Endothelial cell of umbilical vein (primary cell): ENCODE measurements at regions not wholly inside any gene's neighbourhood (a gene's known extent, or its start where the extent isn't known, plus 50 kb on each side); places are given as distances from the start of the nearest gene placed in this dataset.
"Not testable (repeated sequence)": the region's sequence is repeated elsewhere in the genome, so short reads cannot be mapped to it uniquely, and the experiment has no call there.

Experiments used
- BruUV-seq: library from RNA; stranded (reverse); fragments of 400-500 nt; replicated peaks from 2 replicates; lab custom pipeline; 2021; lab: Mats Ljungman, UMichigan
- CTCF ChIA-PET: fragments of 300-600, 350-600 bp; sonication (Branson Sonifier 250); formaldehyde crosslinking; loops from one replicate; lab custom pipeline; 2021; ENCODE audit warnings: antibody characterized with exemption, inconsistent platforms; lab: Charles Lee
- POLR2A ChIA-PET: fragments of 300-600, 350-600 bp; sonication (Branson Sonifier 250); formaldehyde crosslinking; loops from one replicate; lab custom pipeline; 2021; ENCODE audit warnings: antibody characterized with exemption, inconsistent platforms; lab: Charles Lee
- DNase-seq: peaks from one replicate; pipeline ENCODE4 v3.0.0-alpha.2; 2011; ENCODE audit warnings: low read depth, low spot score
- FAIRE-seq: peaks from 2 replicates; lab custom pipeline; 2011; peaks lifted over from hg19 to GRCh38; lab: Jason Lieb, UNC
- H2AFZ ChIP-seq: 2 replicates; pipeline ENCODE4 v1.6.0; 2012; ENCODE audit warnings: low read depth, low read length, control low read depth, inconsistent platforms
- H3K27ac ChIP-seq: 2 replicates; pipeline ENCODE4 v1.5.1; 2011; ENCODE audit warnings: low read depth, mild to moderate bottlenecking, control low read depth, low read length, moderate library complexity; ENCODE audit not compliant: insufficient read depth
- H3K27me3 ChIP-seq, 2 experiments: 2 replicates each; pipeline versions ENCODE4 v1.6.0 to v1.6.1; 2011; ENCODE audit warnings: low read length in 2 of 2, mixed read lengths in 1 of 2; ENCODE audit not compliant: control insufficient read depth in 2 of 2, insufficient read depth in 2 of 2
- H3K36me3 ChIP-seq, 2 experiments: 2 replicates in 1 of 2; 3 replicates in 1 of 2; pipeline ENCODE4 v1.5.1; 2011; ENCODE audit warnings: low read length in 2 of 2, mild to moderate bottlenecking in 1 of 2, moderate library complexity in 1 of 2; ENCODE audit not compliant: control insufficient read depth in 2 of 2, insufficient read depth in 2 of 2; ENCODE audit errors: extremely low read depth in 1 of 2
- H3K4me1 ChIP-seq: 3 replicates; pipeline ENCODE4 v1.5.1; 2011; ENCODE audit warnings: mild to moderate bottlenecking, low read length; ENCODE audit not compliant: control insufficient read depth, insufficient read depth; ENCODE audit errors: extremely low read depth
- H3K4me2 ChIP-seq: 2 replicates; pipeline ENCODE4 v1.6.1; 2011; ENCODE audit warnings: low read length, control low read depth, mixed read lengths; ENCODE audit not compliant: insufficient read depth
- H3K4me3 ChIP-seq, 3 experiments: fragments of 200-600 bp in 1 of 3; sonication (generic), shearing (Covaris generic) in 1 of 3; replicated peaks in 1 of 3; 2 replicates each; pipeline ENCODE4 v1.5.1; 2011 to 2016; ENCODE audit warnings: control low read depth in 3 of 3, low read length in 3 of 3, mild to moderate bottlenecking in 2 of 3, inconsistent platforms in 1 of 3, low read depth in 1 of 3, moderate library complexity in 1 of 3; ENCODE audit not compliant: insufficient read depth in 1 of 3
- H3K79me2 ChIP-seq: 2 replicates; pipeline ENCODE4 v1.6.0; 2012; ENCODE audit warnings: low read length, inconsistent platforms; ENCODE audit not compliant: control insufficient read depth, insufficient read depth
- H3K9ac ChIP-seq: replicated peaks from 2 replicates; pipeline ENCODE3; 2011; ENCODE audit warnings: low read length, control low read depth; ENCODE audit not compliant: insufficient read depth; ENCODE audit errors: extremely low read depth
- H3K9me1 ChIP-seq: replicated peaks from 3 replicates; pipeline ENCODE4 v1.6.0; 2011; ENCODE audit warnings: mild to moderate bottlenecking, low read length; ENCODE audit not compliant: control insufficient read depth, insufficient read depth; ENCODE audit errors: extremely low read depth
- H3K9me3 ChIP-seq: replicated peaks from 2 replicates; pipeline ENCODE4 v1.5.1; 2012; ENCODE audit warnings: low read length, inconsistent platforms; ENCODE audit not compliant: control insufficient read depth, insufficient read depth
- H4K20me1 ChIP-seq: replicated peaks from 2 replicates; pipeline ENCODE3; 2011; ENCODE audit warnings: mild to moderate bottlenecking, low read length; ENCODE audit not compliant: control insufficient read depth, insufficient read depth; ENCODE audit errors: extremely low read depth
- EZH2 ChIP-seq: IDR thresholded peaks from 2 replicates; pipeline ENCODE4 v1.6.1; 2012; ENCODE audit warnings: borderline replicate concordance, low read depth, mild to moderate bottlenecking, moderate library complexity, low read length, inconsistent platforms; ENCODE audit not compliant: severe bottlenecking
- FOS ChIP-seq: IDR thresholded peaks from 2 replicates; pipeline ENCODE4 v1.6.1; 2011; ENCODE audit warnings: mild to moderate bottlenecking, low read length, moderate library complexity, borderline replicate concordance; ENCODE audit not compliant: insufficient read depth
- MYC ChIP-seq: IDR thresholded peaks from one replicate; pipeline ENCODE4 v1.6.1; 2011; ENCODE audit warnings: mild to moderate bottlenecking, low read depth, low read length
- POLR2AphosphoS5 ChIP-seq: IDR thresholded peaks from 2 replicates; pipeline ENCODE4 v1.6.1; 2012; ENCODE audit warnings: low read depth, mild to moderate bottlenecking, control low read depth, low read length, moderate library complexity; ENCODE audit not compliant: insufficient read depth
- dilution Hi-C: fragments of 300-500 bp; cut with MboI; formaldehyde crosslinking; loops from one replicate; pipeline ENCODE4 v1.15.0; 2019; ENCODE audit warnings: low sequenced_read_pairs; ENCODE audit not compliant: extremely low pct_ligation_motif_present
- intact Hi-C: fragments of 100-400 bp; cut with micrococcal nuclease; formaldehyde crosslinking; loops from one replicate; pipeline ENCODE4 v1.10.0; 2022
- TF ChIP-seq, protein P1 (sequence below): IDR thresholded peaks from 2 replicates; pipeline ENCODE4 v1.6.1; 2011; ENCODE audit not compliant: insufficient read depth, insufficient read length

- Histone ChIP-seq H3K9ac (no peak overlapping the region), H3K4me1 (no peaks in the 10 kb centered on the region), H2AFZ (no peak overlapping the region), H3K4me3 (no peak overlapping the region), H3K4me2 (no peak overlapping the region), H3K27ac (no peak overlapping the region), H3K9me1 (no peaks in the 10 kb centered on the region), H3K9me3 (no peaks in the 10 kb centered on the region), H3K79me2 (no peaks in the 10 kb centered on the region), H3K27me3 (no peaks in the 10 kb centered on the region), H3K36me3 (no peaks in the 10 kb centered on the region), H4K20me1 (no peaks in the 10 kb centered on the region)
- intact Hi-C loops: no loop called here
- CTCF ChIA-PET: no interaction called here
- DNase-seq (no peak), FAIRE-seq (no peak)
- TF ChIP-seq POLR2AphosphoS5 (no peak), FOS (no peak), MYC (no peak), EZH2 (no peak)
- TF ChIP-seq, protein P1, sequence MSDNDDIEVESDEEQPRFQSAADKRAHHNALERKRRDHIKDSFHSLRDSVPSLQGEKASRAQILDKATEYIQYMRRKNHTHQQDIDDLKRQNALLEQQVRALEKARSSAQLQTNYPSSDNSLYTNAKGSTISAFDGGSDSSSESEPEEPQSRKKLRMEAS: no peak
- dilution Hi-C loops: no loop called here
- no TSS peak for BruUV-seq
- POLR2A ChIA-PET: no interaction called here
Observed at GRCh38 chr13:46463719-46464118, 76.7 kb upstream of the RUBCNL start.

DNA sequence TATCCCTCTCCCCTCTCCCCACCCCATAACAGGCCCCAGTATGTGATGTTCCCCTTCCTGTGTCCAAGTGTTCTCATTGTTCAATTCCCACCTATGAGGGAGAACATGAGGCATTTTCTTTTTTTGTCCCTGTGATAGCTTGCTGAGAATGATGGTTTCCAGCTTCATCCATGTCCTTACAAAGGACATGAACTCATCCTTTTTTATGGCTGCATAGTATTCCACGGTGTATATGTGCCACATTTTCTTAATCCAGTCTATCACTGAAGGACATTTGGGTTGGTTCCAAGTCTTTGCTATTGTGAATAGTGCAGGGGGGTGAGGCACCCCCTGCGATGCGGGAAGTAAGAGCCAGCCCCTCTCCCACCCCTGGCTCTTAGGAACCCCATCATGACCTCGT, 73.2 kb upstream of the RUBCNL start:
- FAIRE-seq, H3K27ac ChIP-seq, H3K27me3 ChIP-seq, CTCF ChIA-PET, H4K20me1 ChIP-seq, H2AFZ ChIP-seq, H3K4me3 ChIP-seq, DNase-seq, H3K9me1 ChIP-seq, H3K9ac ChIP-seq, H3K79me2 ChIP-seq, H3K36me3 ChIP-seq, POLR2A ChIA-PET, BruUV-seq, dilution Hi-C loops, H3K4me2 ChIP-seq, intact Hi-C loops, H3K9me3 ChIP-seq, H3K4me1 ChIP-seq: not testable (repeated sequence)

GRCh38 chr13:46457255-46457654, 70.2 kb upstream of the RUBCNL start:
- dilution Hi-C loops, H3K4me2 ChIP-seq, H3K36me3 ChIP-seq, H3K27me3 ChIP-seq, H3K9me1 ChIP-seq, H4K20me1 ChIP-seq, H3K9ac ChIP-seq, intact Hi-C loops, POLR2A ChIA-PET, FAIRE-seq, H3K9me3 ChIP-seq, H3K27ac ChIP-seq, H3K4me3 ChIP-seq, H2AFZ ChIP-seq, BruUV-seq, CTCF ChIA-PET, H3K4me1 ChIP-seq, H3K79me2 ChIP-seq, DNase-seq: not testable (repeated sequence)

- H3K9ac ChIP-seq, dilution Hi-C loops, H3K4me3 ChIP-seq, H3K79me2 ChIP-seq, H3K9me1 ChIP-seq, H3K9me3 ChIP-seq, BruUV-seq, H3K27ac ChIP-seq, H4K20me1 ChIP-seq, intact Hi-C loops, H3K4me2 ChIP-seq, H3K27me3 ChIP-seq, H3K36me3 ChIP-seq, CTCF ChIA-PET, DNase-seq, POLR2A ChIA-PET, H2AFZ ChIP-seq, FAIRE-seq, H3K4me1 ChIP-seq: not testable (repeated sequence)
Observed at GRCh38 chr13:46455924-46456323, 68.9 kb upstream of the RUBCNL start.
